Activated T-cell treated with anti-CD3 and anti-CD28 coated beads, Interleukin-2, amount 50 U/mL, for 72 hours (primary cell): ENCODE measurements at regions not wholly inside any gene's neighbourhood (a gene's known extent, or its start where the extent isn't known, plus 50 kb on each side); places are given as distances from the start of the nearest gene placed in this dataset.

Experiments
- ATAC-seq, 2 donors: fragments of 150-1000 bp; cut with Tn5 transposase; replicated peaks in 1 of 2; 2 replicates each; pipeline ENCODE4 v1.10.0; 2021; ENCODE audit warnings: moderate library complexity in 2 of 2, mild to moderate bottlenecking in 1 of 2
- DNase-seq, 2 donors: peaks; one replicate each; pipeline ENCODE4 v3.0.0; 2021 to 2022; ENCODE audit warnings: mixed read lengths in 1 of 2
- H3K27ac Mint-ChIP-seq: one replicate; pipeline ENCODE4 v1.8.0; 2022; ENCODE audit warnings: mild to moderate bottlenecking, moderate library complexity, mixed read lengths
- H3K27me3 Mint-ChIP-seq: one replicate; pipeline ENCODE4 v1.8.0; 2022; ENCODE audit warnings: low read depth, mixed read lengths
- H3K36me3 Mint-ChIP-seq, 2 donors: one replicate each; pipeline ENCODE4 v1.8.0; 2022; ENCODE audit warnings: mixed read lengths in 2 of 2, mild to moderate bottlenecking in 1 of 2; ENCODE audit not compliant: insufficient read depth in 2 of 2
- H3K4me1 Mint-ChIP-seq: one replicate; pipeline ENCODE4 v1.8.0; 2022; ENCODE audit warnings: low read depth, mixed read lengths
- H3K4me3 Mint-ChIP-seq, 2 donors: one replicate each; pipeline ENCODE4 v1.8.0; 2022; ENCODE audit warnings: mild to moderate bottlenecking in 2 of 2, mixed read lengths in 2 of 2, moderate library complexity in 2 of 2
- H3K9me3 Mint-ChIP-seq, 2 donors: one replicate each; pipeline ENCODE4 v1.8.0; 2022; ENCODE audit warnings: mixed read lengths in 2 of 2

DNA sequence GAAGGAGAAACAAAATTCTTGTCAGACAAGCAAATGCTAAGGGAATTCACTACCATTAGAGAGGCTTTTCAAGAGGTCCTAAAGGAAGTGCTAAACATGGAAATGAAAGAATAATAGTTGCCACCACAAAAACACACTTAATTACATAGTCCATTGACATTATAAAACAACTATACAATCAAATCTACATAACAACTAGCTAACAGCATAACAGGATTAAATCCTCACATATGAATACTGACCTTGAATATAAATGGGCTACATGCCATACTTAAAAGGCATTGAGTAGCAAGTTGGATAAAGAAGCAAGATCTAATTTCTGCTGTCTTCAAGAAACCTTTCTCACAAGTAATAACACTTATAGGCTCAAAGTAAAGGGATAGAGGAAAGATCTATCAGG, 811.5 kb upstream of the CITED2 start:
- no peak for DNase-seq
- Mint-ChIP-seq H3K9me3 (peaks cover 4 to 12% of the 10 kb centered on the region in 2 donors), H3K27ac (no peak overlapping the region), H3K36me3 (peaks cover 0 to 4% of the 10 kb centered on the region in 2 donors), H3K4me1 (no peaks in the 10 kb centered on the region), H3K27me3 (peaks cover 4% of the 10 kb centered on the region), H3K4me3 (no peak overlapping the region)
- ATAC-seq: no peak

DNA sequence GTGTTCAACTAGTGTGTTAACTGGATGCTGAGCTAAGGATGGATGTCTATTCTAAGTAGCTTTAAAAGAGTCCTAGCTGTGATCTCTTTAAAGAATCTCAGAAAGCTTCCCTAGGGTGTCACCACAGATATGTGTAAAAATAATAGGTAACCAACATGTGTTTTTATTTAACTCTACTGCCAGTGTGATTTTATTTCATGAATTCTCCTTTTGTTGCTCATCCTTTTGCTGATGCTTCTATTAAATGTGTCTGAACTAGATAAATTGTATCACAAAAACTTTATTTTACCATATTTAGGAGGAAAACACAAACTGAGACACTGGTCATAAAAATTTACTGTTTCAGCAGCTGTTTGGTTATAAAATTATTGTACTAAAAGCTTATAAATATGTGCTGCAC, 809.4 kb upstream of the CITED2 start:
- H3K27me3 Mint-ChIP-seq: peaks cover 4% of the 10 kb centered on the region
- no peak overlapping the region for H3K4me3 Mint-ChIP-seq
- peaks cover 0 to 2% of the 10 kb centered on the region in 2 donors for H3K36me3 Mint-ChIP-seq
- no peak for DNase-seq
- peaks cover 0 to 6% of the 10 kb centered on the region in 2 donors for H3K9me3 Mint-ChIP-seq
- no peak for ATAC-seq
- no peak overlapping the region for H3K27ac Mint-ChIP-seq
- no peaks in the 10 kb centered on the region for H3K4me1 Mint-ChIP-seq

DNA sequence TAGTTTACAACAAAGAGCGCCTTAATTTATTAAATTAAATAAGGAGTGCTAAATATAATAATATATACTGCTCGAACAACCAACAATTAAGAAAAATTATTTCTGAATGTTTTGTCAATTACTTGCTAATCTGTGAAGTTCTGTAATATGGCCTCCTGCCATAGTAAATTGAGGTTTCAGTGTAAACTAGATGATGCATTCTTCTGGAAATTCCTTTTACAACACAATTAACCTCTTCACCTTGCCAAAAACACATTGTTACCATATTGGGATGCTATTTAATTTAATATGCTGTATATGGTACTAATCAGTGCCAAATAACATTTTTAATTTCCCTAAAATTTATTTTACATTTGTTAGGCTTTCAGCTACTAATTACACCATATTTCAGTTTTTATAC, 808.4 kb upstream of the CITED2 start:
- ATAC-seq: no peak
- Mint-ChIP-seq H3K4me1 (no peaks in the 10 kb centered on the region), H3K9me3 (peaks cover 0 to 4% of the 10 kb centered on the region in 2 donors), H3K36me3 (peaks cover 0 to 2% of the 10 kb centered on the region in 2 donors), H3K27me3 (peaks cover 4% of the 10 kb centered on the region), H3K4me3 (no peak overlapping the region), H3K27ac (no peak overlapping the region)
- no peak for DNase-seq

DNA sequence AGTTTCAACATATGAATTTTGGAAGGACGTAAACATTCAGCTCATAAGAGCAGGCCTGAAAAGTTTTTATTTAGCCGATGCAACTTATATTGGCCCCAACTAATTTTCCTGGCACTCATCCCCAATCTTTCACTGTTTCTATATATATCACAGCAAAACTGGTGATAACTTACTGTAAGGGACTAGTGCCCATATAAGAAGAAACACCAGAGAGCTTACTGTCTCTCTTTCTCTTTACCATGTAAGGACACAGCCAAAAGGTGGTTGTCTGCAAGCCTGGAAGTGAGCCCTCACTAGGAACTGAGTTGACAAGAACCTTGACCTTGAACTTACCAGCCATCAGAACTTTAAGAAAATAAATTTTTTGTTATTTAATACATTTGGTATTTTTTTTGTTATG, 807.4 kb upstream of the CITED2 start:
- Mint-ChIP-seq H3K27me3 (peaks cover 4% of the 10 kb centered on the region), H3K27ac (no peak overlapping the region), H3K4me3 (no peak overlapping the region), H3K4me1 (no peaks in the 10 kb centered on the region), H3K36me3 (no peaks in the 10 kb centered on the region), H3K9me3 (no peaks in the 10 kb centered on the region)
- ATAC-seq (no peak), DNase-seq (no peak)

DNA sequence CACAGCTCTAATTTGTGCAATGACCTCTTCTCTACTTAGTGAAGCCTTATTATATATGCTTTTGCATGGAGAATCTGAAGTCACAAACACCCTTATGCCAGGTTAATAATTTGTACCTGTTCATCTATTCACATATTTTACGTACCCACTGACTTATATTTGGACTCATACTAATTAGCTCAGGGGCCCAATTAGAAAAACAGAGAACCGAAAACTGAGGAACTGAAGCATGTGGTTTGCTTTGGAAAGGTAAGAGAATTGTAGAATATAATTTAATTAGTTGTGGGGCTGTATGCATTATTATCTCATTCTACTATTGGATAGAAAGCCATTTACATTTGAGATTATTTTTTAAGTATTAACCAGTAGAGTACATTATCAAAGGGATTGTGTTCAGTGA, 805.9 kb upstream of the CITED2 start:
- DNase-seq: no peak
- H3K4me1 Mint-ChIP-seq: no peaks in the 10 kb centered on the region
- no peak overlapping the region for H3K27ac Mint-ChIP-seq
- H3K4me3 Mint-ChIP-seq: no peak overlapping the region
- H3K36me3 Mint-ChIP-seq: no peaks in the 10 kb centered on the region
- no peak for ATAC-seq
- no peaks in the 10 kb centered on the region for H3K9me3 Mint-ChIP-seq
- peaks cover 4% of the 10 kb centered on the region for H3K27me3 Mint-ChIP-seq

DNA sequence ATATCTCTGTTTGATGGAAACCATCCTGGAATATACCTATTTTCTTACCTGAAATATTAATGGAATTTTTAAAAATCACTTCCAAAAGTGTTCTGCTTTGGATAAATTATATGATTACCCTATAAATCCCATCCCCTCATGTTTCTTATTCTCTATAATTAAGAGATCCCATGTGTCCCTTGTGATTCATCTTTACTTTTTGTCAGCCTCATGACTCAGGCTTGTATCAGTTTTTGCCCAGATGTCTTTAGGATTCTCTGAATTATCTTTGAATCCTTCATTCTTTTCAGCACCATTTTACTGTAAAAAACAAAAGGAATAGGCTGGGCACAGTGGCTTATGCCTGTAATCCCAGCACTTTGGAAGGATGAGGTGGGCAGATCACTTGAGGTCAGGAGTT, 804.5 kb upstream of the CITED2 start:
- no peaks in the 10 kb centered on the region for H3K36me3 Mint-ChIP-seq
- ATAC-seq (no peak), DNase-seq (no peak)
- H3K9me3 Mint-ChIP-seq: no peaks in the 10 kb centered on the region
- no peaks in the 10 kb centered on the region for H3K4me1 Mint-ChIP-seq
- H3K4me3 Mint-ChIP-seq: no peak overlapping the region
- no peaks in the 10 kb centered on the region for H3K27me3 Mint-ChIP-seq
- no peak overlapping the region for H3K27ac Mint-ChIP-seq

DNA sequence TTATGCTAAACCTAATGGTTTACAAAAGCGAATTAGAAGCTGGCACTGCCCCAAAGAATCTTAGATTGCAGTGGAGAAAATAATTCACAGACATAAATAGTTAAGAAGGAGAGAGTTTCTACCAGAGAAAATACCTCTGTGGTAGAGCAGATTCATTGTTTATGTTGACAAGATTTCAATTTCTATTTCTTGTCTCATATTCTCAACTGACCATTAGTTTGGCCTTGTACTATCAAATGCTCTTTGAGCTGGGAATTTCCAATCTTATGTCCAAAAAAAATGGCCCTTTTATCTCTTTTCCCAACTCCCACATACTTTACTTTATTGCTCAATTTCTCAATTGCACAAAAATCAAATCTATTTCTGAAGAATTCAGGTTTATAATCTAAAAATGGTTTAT, 804.1 kb upstream of the CITED2 start:
- Mint-ChIP-seq H3K4me3 (no peak overlapping the region), H3K9me3 (no peaks in the 10 kb centered on the region), H3K27ac (no peak overlapping the region), H3K4me1 (no peaks in the 10 kb centered on the region), H3K27me3 (no peaks in the 10 kb centered on the region), H3K36me3 (no peaks in the 10 kb centered on the region)
- DNase-seq (no peak), ATAC-seq (no peak)

DNA sequence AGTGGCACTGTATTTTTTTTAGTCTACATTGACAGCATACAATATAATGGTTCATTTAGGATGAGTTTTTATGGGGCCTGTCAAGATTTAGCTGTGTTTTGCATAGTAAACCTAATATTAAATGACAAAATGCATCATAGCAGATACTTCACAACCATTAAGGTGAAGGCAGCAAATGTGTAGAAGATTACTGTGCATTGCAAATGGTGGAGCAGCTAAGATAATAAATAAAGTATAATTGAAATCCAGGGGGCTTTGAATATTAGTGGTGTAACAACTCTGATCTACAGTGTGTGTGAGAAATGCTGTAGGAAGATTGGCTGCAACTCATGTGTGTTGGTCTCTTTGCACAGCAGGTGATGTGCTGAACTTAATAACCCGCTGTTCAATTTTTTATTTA, 801.9 kb upstream of the CITED2 start:
- Mint-ChIP-seq H3K27ac (no peak overlapping the region), H3K9me3 (peaks cover 0 to 3% of the 10 kb centered on the region in 2 donors), H3K4me3 (no peak overlapping the region), H3K36me3 (peaks cover 0 to 1% of the 10 kb centered on the region in 2 donors), H3K4me1 (no peaks in the 10 kb centered on the region), H3K27me3 (no peaks in the 10 kb centered on the region)
- ATAC-seq (no peak), DNase-seq (no peak)

DNA sequence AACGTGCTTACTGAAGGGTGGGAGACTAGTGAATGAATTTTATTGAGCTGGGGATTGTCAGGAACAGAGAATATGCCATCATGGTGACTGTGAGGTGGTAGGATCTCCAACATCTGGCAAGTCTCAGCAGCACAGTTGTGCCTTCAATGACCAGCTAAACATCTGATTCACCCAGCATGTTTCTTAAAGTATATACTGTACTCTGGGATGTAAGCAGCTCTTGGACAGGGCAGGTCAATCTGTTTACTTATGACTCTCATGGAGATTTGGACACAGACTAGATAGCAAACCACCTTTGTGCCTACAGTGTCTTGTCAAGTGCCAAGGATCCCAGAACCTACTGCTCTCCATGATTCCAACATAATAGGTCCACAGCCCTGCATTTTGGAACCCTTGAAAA, 801.0 kb upstream of the CITED2 start:
- DNase-seq (no peak), ATAC-seq (no peak)
- Mint-ChIP-seq H3K4me1 (no peaks in the 10 kb centered on the region), H3K36me3 (peaks cover 0 to 1% of the 10 kb centered on the region in 2 donors), H3K4me3 (no peak overlapping the region), H3K9me3 (peaks cover 0 to 3% of the 10 kb centered on the region in 2 donors), H3K27me3 (no peaks in the 10 kb centered on the region), H3K27ac (no peak overlapping the region)

DNA sequence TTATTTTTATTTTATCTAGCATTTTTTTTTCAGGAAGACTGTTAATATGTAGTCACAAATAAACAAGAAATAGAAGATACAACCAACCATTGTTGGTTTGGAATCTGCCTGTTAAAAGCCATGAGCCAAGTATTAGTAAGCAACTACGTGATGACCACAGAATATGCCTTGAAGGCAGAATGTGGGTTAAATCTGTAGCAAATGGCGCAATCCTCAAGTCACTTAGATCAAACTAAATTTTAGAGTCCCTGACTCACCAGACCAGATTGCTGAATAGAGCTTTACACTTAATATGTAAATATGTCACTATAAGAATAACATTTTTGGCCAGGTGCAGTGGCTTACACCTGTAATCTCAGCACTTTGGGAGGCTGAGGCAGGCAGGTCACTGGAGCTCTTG, 800.1 kb upstream of the CITED2 start:
- Mint-ChIP-seq H3K9me3 (peaks cover 0 to 4% of the 10 kb centered on the region in 2 donors), H3K4me1 (no peaks in the 10 kb centered on the region), H3K27ac (no peak overlapping the region), H3K27me3 (no peaks in the 10 kb centered on the region), H3K36me3 (peaks cover 0 to 3% of the 10 kb centered on the region in 2 donors), H3K4me3 (no peak overlapping the region)
- ATAC-seq: no peak
- DNase-seq: no peak

DNA sequence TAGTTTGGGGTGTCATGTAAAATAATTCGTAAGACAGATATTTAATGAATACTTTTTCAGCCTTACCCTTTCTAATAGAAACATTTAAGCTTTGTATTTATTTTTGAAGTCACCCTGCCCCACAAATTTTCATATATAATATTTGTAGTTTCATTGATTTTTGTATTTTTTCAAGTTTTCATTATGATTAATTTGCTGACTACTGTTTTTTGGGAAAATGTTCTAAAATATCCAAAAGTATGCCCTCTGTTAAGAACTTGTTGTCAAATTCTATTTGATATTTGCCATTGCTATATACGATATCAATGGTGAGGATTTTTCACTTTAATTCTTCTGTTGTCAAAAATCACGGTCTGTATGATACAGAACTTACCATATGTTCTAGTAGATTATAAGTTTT, 793.9 kb upstream of the CITED2 start:
- DNase-seq: no peak
- Mint-ChIP-seq H3K27me3 (no peaks in the 10 kb centered on the region), H3K9me3 (peaks cover 0 to 4% of the 10 kb centered on the region in 2 donors), H3K36me3 (peaks cover 0 to 3% of the 10 kb centered on the region in 2 donors), H3K4me3 (no peak overlapping the region), H3K27ac (no peak overlapping the region), H3K4me1 (no peaks in the 10 kb centered on the region)
- no peak for ATAC-seq

DNA sequence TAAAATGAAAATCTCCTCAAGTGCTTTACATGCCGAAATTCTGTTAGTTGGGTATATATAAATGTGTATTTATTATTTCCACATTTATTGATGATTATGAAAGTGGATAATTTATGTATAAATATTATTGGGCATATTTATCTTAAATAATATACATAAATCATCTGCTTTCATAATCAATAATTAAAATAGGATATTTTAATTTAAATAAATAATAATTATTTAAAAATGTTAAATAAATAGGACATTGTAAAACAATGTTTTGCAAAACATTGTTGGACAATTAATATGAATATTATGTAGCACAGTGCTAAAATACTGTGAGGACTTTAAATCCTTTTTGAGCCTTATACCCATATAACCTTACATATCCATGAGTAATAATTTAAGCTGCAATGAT, 786.5 kb upstream of the CITED2 start:
- no peak overlapping the region for H3K27ac Mint-ChIP-seq

DNA sequence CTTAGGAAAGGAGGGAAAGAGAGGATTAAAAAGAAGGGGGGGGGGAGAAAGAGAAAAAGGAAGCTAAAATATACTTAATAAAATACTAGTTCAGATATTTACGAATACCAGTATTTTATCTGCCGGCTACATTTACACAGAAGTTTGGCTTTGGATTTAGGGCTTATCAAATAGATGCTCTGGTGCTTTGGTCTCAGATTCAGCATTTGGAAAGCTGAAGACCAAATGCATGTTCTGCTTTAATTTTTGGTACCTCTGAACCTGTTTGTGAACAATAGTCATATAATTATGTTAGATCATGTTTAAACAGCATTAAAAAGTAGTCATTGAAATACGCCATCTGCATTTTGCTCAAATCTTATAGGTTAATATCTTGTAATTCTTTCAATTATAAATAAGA, 786.0 kb upstream of the CITED2 start:
- ATAC-seq (no peak), DNase-seq (no peak)
- H3K9me3 Mint-ChIP-seq: peaks cover 0 to 3% of the 10 kb centered on the region in 2 donors
- no peaks in the 10 kb centered on the region for H3K27me3 Mint-ChIP-seq
- peaks cover 0 to 2% of the 10 kb centered on the region in 2 donors for H3K36me3 Mint-ChIP-seq
- no peak overlapping the region for H3K27ac Mint-ChIP-seq
- no peaks in the 10 kb centered on the region for H3K4me1 Mint-ChIP-seq
- no peak overlapping the region for H3K4me3 Mint-ChIP-seq

More for the DNA sequence above, 786.5 kb upstream of the CITED2 start:
- ATAC-seq (no peak), DNase-seq (no peak)
- Mint-ChIP-seq H3K36me3 (peaks cover 0 to 2% of the 10 kb centered on the region in 2 donors), H3K4me1 (no peaks in the 10 kb centered on the region), H3K27me3 (no peaks in the 10 kb centered on the region), H3K4me3 (no peak overlapping the region), H3K9me3 (peaks cover 0 to 3% of the 10 kb centered on the region in 2 donors)

DNA sequence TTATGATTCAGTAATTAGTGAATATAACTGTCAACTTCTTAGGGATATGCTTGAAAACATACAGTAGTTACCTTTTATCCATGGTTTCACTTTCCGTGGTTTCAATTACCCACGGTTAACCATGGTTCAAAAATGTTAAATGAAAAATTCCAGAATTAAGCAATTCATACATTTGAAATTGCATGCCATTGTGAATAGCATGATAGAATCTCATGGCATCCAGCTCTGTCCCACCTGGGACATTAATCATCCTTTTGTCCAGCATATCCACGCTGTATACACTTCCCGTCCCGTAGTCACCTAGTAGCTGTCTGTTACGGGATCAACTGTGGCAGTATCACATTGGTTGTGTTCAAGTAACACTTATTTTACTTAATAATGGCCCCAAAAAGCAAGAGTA, 781.7 kb upstream of the CITED2 start:
- no peaks in the 10 kb centered on the region for H3K9me3 Mint-ChIP-seq
- ATAC-seq (no peak), DNase-seq (no peak)
- no peaks in the 10 kb centered on the region for H3K27me3 Mint-ChIP-seq
- H3K36me3 Mint-ChIP-seq: no peaks in the 10 kb centered on the region
- no peaks in the 10 kb centered on the region for H3K4me1 Mint-ChIP-seq
- no peak overlapping the region for H3K4me3 Mint-ChIP-seq
- no peak overlapping the region for H3K27ac Mint-ChIP-seq
